ENCODE measurements at regions not wholly inside any gene's neighbourhood (a gene's known extent, or its start where the extent isn't known, plus 50 kb on each side); places are given as distances from the start of the nearest gene placed in this dataset.

DNA sequence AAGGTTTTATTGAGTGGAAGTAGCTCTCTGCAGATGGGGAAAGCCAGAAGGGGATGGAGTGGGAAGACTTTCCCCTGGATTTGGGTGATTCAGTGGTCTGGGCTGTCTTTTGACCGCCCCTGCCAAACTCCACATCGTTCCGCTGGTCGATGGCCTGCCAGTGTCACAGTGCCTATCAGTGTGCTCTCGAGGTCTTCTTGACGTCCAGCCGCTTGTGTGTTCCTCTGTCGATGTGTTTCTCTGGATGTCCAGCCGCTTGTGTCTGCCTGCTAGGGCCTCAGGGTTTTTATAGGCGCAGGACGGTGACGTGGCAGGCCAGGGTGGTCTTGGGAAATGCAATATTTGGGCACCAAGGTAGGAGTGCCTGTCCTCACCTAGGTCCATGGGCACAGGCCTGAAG is 1371.4 kb upstream of the PIK3C3 start:
- DNase-seq, result no peak

GRCh38 chr18:40582105-40582504 is 1372.9 kb upstream of the PIK3C3 start:
- DNase-seq, result no peak

DNA sequence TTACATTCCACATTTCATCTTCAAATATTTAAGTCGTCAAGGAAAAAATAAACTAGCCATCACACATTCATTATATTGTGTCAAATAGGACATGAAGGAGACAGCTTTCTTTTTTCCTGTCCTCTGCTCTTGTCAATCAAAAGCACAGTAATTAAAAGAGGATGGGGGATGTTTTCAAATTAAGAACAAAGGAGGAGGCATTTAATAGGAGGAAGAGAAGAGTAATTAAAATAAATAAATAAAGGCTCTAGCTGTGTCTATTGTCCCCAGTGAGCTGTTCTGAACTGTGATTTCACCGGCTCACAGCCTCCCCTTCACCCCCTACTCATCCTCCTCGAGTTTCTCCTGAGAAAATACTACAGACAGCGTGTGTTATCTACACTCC is 1377.1 kb upstream of the PIK3C3 start:
- DNase-seq, result no peak

DNA sequence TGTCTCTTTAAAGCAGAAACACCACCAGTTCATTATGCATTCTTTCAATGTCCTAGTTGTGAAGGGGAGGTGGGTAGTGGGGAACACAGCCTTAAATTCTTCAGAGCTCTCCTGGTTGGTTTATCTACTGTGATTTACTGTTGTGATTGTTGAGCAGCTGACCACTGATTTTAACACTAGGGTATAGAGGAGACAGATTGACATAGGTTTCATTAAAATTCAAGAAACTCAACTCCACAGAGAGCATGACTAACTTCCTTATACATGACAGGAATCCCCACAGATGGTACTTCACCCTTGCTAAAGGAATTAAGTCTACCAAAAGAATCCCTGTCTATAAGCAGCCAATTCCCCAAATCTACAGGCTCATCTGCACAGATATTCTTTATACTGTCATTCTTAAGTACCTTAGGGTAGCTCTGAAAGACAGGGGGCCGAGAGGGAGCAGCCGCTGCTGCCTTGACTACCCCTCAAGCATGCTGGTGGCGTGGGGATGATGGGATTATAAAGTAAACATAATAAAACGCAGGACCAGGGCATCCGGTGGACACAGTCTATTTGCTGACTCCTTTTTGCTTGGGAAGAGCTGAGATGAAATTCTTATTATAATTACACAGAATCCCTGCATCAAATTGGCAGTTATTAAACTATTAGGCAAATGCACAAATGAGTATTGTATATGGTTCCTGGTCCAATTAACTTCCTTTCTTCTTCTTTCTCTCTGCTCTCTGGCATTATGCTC is 1377.6 kb upstream of the PIK3C3 start:
- no peak for DNase-seq

GRCh38 chr18:40576507-40577115 is 1378.4 kb upstream of the PIK3C3 start:
- DNase-seq, result no peak

- DNase-seq, result no peak
Observed at GRCh38 chr18:40570615-40571014, 1384.4 kb upstream of the PIK3C3 start.

DNA sequence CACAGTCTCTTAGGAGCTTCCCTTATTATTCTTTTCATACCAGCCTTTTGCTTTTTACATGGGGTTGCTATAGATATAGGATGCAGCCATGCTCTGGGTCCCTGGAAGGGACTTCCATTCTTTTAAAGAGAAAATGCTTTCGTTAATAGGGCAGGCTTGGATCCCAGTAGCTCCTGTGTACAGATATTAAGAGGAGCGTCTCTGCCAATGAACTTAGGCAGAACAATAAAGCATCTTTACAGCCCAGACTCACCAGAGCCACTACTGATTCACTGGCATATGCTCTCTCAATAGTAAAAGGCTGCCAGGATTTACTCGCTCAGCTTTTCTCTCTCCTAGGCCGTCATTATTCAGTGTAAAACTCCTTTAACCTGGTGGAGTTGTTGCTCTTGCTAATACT is 1385.4 kb upstream of the PIK3C3 start:
- DNase-seq, result no peak

- no peak for DNase-seq
Observed at GRCh38 chr18:40566510-40566844, 1388.6 kb upstream of the PIK3C3 start.

GRCh38 chr18:40565805-40566509 is 1389.1 kb upstream of the PIK3C3 start:
- no peak for DNase-seq

DNA sequence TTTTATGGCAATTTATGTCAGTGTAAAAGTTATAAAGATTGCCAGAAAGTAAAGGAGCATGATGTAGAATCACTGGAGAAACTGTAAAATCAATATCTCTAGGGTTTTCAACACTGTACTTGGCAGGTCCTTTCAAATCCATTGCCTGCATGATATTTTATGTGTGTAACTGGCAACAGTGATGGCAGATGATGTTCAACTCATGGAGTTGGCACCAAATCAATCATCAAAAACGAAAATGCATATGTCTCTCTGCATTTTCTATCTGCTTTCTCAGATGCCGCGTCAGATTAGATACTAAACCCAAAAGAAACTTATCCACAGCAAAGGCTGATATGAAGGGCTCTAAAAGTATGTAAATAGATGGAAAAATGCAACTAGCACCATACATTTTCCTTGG is 1395.5 kb upstream of the PIK3C3 start:
- no peak for DNase-seq

DNA sequence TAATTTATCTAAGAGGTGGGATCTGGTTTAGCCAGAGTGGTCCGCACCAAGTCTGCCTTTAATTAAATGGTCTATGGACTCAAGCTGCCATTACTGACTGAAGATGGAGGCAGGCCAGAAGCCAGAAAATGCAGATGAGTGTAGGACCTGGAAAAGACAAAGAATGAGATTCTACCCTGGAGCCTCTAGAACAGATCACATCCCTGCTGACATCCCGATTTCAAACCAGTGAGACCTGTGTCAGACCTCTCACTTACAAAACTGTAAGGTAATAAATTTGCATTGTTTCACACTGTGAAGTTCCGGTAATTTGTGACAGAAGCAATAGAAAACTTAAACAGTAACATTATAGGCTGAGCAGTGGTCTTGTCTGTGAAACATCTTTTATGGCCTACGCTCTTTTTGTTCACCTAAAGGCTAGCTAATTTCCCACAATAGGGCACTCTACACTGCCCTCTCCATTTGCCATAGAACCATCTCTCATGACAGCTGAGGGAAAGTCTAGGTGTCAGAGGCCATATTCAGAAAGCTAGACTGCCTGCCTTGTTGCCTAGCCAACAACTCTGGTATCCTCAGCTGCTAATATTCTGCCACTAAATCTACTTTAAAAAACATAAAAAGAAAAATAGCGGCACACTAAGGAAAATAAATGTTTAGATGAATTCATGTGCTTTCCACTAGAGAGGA is 1396.2 kb upstream of the PIK3C3 start:
- no peak for DNase-seq

DNA sequence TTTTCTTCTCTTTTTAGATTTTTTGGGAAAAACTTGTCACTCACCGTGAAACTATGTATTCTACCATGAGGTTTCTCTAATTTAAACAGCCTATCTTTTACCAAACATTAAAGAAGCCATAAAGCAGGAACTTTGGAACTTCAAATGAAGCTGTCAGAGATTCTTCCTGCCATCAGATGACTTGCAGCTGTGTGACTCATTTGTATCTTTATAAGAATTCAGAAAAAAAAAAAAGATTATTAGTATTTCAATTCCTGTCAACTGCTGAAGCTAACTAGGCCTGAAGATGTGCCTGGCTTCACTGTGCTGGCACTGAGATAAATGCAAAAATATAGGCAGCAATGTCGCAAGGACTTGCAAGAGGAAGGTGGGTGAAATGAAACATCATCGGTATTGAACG is 1399.1 kb upstream of the PIK3C3 start:
- DNase-seq, result no peak

DNA sequence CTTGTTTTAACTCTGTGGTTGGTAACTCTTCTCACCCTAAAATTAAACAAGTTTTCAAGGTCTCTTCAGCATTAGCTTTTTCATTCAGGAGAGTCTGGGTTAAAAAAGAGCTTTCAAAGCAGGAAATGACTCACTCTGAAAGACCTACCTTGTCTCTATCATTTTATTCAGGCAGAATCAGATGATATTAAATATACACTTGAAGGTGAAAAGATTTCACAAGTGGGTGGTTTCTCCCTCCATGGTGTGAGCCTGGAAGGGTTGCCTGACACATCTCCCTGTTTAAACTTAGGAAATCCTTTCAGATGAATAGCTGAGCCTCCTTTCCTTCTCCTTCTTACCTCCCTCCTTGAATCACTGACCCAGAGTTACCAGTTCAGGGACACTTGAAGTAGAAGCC is 1402.0 kb upstream of the PIK3C3 start:
- DNase-seq, result no peak

- DNase-seq, result no peak
Observed at GRCh38 chr18:40546875-40547274, 1408.2 kb upstream of the PIK3C3 start.

DNA sequence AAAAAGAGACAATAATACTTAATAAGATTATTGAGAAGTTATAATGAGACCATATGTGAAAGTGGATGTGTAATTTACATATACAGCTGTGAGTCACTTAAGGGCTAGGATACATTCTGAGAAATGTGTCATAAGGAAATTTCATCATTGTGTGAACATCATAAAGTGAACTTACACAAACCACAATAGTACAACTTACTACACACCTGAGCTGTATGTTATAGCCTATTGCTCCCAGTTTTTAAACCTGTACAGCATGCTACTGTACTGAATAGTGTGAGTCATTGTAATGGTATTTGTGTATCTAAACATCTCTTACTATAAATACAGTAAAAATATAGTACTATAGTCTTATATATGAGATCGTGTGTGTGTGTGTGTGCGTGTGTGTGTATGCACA is 1420.3 kb upstream of the PIK3C3 start:
- DNase-seq, result peak; percentile 14

DNA sequence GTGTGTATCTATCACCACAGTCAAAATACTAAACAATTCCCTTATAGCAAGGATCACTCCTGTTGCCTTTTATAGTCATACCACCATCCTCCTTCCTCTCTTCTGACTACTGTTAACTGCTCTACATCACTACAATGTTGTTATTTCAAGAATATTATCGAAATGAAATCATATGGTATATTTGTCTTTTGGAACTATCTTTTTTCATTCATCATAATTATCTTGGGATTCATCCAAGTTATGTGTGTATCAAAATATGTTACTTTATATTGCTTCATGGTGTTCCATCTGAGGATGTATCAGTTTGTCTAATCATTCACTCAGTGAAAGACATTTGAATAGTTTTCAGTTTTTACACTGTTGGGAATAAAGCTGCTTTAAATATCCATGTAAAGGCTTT is 1423.0 kb upstream of the PIK3C3 start:
- DNase-seq, result no peak

DNA sequence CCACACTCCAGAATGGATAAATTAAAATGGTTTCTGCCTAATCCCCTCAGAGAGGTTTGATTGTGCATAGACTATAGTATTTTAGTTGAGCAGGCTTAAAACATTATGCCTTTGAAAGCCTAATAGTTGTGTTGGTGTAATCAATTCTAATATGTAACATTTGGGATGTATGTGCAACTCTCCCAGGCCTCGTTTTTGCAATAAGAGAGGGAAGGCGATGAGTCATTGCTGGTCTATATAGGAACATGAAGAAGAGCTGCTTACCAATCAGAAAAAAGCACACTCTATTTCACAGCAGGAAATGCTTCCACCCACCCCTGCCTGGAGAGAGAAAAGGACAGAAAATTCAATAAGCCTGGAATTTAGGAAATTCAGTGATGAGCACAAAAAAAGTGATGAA is 1424.0 kb upstream of the PIK3C3 start:
- DNase-seq, result peak; percentile 49

DNA sequence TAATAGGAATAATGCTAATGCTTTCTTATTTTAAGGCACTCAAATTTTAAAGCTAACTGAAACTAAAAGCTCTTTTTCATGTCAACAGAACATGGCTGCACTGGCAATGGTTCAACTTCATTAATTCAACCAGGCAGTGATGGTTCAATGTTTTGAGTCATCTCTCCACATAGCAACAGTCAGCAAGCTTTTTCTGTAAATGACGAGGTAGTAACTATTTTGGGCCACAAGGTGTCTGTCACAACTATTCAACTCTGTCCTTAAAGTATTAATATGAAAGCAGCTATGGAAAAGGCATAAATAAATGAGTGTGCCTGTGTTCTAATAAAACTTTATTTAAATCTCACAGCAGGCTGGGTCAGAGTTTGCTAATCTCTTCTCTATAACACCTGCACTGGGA is 1425.6 kb upstream of the PIK3C3 start:
- peak; percentile 50 for DNase-seq

DNA sequence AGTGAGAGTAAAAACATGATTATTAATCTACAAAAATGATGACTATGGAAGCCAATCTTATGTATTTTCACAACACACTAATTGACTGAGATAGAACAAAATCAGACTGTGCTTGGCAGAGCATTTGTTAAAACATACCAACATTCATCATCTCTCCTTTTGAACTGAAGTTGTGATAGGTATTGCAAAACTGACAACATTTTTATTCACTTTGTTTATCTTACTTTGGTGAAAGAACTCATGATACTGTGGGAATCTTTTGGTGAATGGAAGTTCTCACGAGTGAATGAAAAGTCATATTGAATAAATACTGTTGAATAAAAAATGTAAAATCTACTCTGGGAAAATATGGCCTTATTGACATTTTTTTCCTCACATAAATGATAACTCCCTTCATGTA is 1430.2 kb upstream of the PIK3C3 start:
- DNase-seq, result no peak

DNA sequence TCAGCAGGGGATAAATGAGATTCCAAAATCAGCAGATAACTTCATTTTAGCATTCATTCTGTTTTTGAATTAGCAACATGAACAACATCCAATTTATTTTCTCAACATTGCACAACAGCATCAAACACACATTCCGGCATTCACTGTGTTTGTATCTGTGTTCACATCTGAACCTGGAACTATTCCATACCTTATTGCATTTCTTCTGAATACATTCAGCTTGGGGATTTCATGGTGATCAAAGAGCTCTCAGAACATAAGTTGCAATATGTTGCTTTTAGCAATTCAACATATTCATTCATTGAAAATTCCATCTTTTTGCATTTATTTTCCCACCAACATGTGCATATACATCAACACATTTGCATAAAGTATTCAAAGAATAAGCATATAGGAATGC is 1431.7 kb upstream of the PIK3C3 start:
- DNase-seq, result no peak

GRCh38 chr18:40501026-40501425 is 1454.0 kb upstream of the PIK3C3 start:
- DNase-seq, result no peak

DNA sequence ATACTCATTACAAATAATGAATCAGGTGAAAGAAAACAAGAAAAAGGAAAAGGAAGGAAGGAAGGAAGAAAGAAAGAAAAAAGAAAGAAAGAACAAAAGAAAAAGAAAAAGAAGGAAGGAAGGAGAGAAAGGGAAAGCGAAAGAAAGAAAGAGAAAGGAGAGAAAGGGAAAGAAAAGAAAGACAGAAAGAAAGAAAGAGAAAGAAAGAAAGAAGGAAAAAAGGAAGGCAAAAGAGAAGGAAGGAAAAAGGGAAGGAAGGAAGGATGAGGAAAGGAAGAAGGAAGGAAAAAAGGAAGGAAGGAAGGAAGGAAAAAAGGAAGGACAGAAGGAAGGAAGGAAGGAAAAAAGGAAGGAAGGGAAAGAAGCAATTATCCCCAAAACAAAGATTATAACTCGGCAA is 1460.4 kb upstream of the PIK3C3 start:
- no peak for DNase-seq

- DNase-seq, result no peak
Observed at GRCh38 chr18:40493316-40493715, 1461.7 kb upstream of the PIK3C3 start.

- DNase-seq, result no peak
Observed at GRCh38 chr18:40489301-40489700, 1465.7 kb upstream of the PIK3C3 start.

Data from DMS53 (cell line).